Hematopoietic multipotent progenitor cell treated with erythropoietin and hydrocortisone succinate and interleukin-3 and kit ligand, for 4 days (in vitro differentiated cells): ENCODE measurements at regions not wholly inside any gene's neighbourhood (a gene's known extent, or its start where the extent isn't known, plus 50 kb on each side); places are given as distances from the start of the nearest gene placed in this dataset.

Experiments
- DNase-seq: peaks from one replicate; pipeline ENCODE4 v3.0.0-alpha.2; 2015

GRCh38 chr16:87552072-87552718, 50.1 kb upstream of the JPH3 start:
- no peak for DNase-seq

GRCh38 chr16:87551487-87551886, 50.8 kb upstream of the JPH3 start:
- DNase-seq = no peak

DNA sequence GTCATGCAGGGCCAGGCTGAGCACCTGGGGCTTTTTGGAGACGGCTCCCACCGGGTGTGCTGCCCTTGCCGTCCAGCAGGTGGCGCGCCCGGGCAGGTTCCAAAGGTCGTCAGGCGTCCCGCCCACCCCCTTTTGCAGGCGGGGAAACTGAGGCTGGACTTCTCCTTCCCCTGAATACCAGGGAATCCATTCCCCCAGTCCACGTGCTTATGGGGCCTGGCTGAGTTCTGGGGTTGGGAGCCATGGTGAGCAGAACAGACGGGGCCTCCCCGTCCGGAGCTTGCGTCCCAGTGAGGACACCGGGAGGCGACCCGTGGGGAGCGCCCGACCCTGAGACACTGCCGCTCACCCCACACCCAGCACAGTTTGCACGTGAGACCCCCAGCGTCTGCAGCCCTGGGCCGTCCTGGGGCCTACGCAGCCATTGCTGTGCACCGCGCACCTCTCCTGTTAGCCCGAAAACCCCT, 51.8 kb upstream of the JPH3 start:
- peak; percentile 47 for DNase-seq

- no peak for DNase-seq
Observed at GRCh38 chr16:87549627-87550494, 52.4 kb upstream of the JPH3 start.

DNA sequence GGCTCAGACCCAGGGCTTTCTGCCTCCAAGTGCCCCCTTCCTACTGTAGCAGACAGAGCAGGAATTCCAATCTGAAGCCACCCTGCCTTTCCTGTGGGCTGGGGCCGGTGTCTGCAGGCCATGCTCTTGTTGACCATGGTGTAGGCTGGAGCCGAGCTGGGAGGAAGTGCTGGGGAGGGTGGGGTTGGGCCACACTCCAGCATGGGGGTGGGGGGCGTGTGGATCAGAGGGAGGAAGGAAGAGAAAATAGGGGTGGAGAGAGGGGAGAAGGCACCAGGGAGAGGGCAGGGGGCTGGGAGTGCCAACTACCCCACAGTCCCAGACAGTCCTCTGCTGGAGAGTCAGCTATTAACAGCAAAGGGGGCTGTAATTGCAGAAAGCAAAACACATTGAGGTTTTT, 54.3 kb upstream of the JPH3 start:
- no peak for DNase-seq

GRCh38 chr16:87543436-87544191, 50.8 kb upstream of the ZCCHC14 start:
- peak; percentile 51 for DNase-seq

- no peak for DNase-seq
Observed at GRCh38 chr16:87542531-87543102, 49.8 kb upstream of the ZCCHC14 start.
